PC-9 (cell line): ENCODE measurements at regions not wholly inside any gene's neighbourhood (a gene's known extent, or its start where the extent isn't known, plus 50 kb on each side); places are given as distances from the start of the nearest gene placed in this dataset.

Source experiments
- CTCF ChIP-seq: fragments of 200-600 bp; sonication (generic); conservative IDR thresholded peaks from 2 replicates; pipeline ENCODE4 v1.6.1; 2017; ENCODE audit warnings: mixed run types, antibody characterized with exemption, mild to moderate bottlenecking, moderate library complexity
- EZH2 ChIP-seq: fragments of 200-600 bp; sonication (generic); IDR thresholded peaks from 2 replicates; pipeline ENCODE4 v1.8.0; 2017; ENCODE audit warnings: antibody characterized with exemption, low read depth

- TF ChIP-seq CTCF, result no peak
- no peak for TF ChIP-seq EZH2
Observed at GRCh38 chr2:187180529-187180928, 267.5 kb downstream of the CALCRL start.
